H9 (cell line): ENCODE measurements at regions not wholly inside any gene's neighbourhood (a gene's known extent, or its start where the extent isn't known, plus 50 kb on each side); places are given as distances from the start of the nearest gene placed in this dataset.

ENCODE experiments used
- DNase-seq: peaks from one replicate; pipeline ENCODE4 v3.0.0-alpha.2; 2017
- H2AFZ ChIP-seq: one replicate; pipeline ENCODE4 v1.6.1; 2013; ENCODE audit warnings: mild to moderate bottlenecking, low read length, control low read depth, moderate library complexity
- H2AK5ac ChIP-seq: 2 replicates; pipeline ENCODE4 v1.6.1; 2013; ENCODE audit warnings: low read length, control low read depth, mixed read lengths; ENCODE audit not compliant: insufficient read length
- H2BK120ac ChIP-seq: one replicate; pipeline ENCODE4 v1.6.1; 2013; ENCODE audit warnings: low read depth, mild to moderate bottlenecking, low read length, control low read depth, inconsistent platforms; ENCODE audit not compliant: poor library complexity, severe bottlenecking
- H2BK12ac ChIP-seq: 2 replicates; pipeline ENCODE4 v1.6.1; 2013; ENCODE audit warnings: low read length, control low read depth, mixed read lengths, low read depth; ENCODE audit not compliant: insufficient read length
- H2BK15ac ChIP-seq: 2 replicates; pipeline ENCODE4 v1.6.1; 2013; ENCODE audit warnings: low read depth, low read length, control low read depth
- H2BK20ac ChIP-seq: one replicate; pipeline ENCODE4 v1.6.1; 2013; ENCODE audit warnings: low read depth, mild to moderate bottlenecking, low read length, control low read depth, inconsistent platforms; ENCODE audit not compliant: poor library complexity, severe bottlenecking
- H2BK5ac ChIP-seq: 2 replicates; pipeline ENCODE4 v1.6.1; 2013; ENCODE audit warnings: low read length, control low read depth, mixed read lengths; ENCODE audit not compliant: insufficient read length
- H3K14ac ChIP-seq: 2 replicates; pipeline ENCODE4 v1.6.1; 2013; ENCODE audit warnings: low read length, control low read depth; ENCODE audit not compliant: insufficient read depth
- H3K18ac ChIP-seq: 2 replicates; pipeline ENCODE4 v1.6.1; 2013; ENCODE audit warnings: low read depth, mild to moderate bottlenecking, mixed read lengths, low read length, control low read depth; ENCODE audit not compliant: insufficient read length
- H3K23ac ChIP-seq: 2 replicates; pipeline ENCODE4 v1.6.1; 2013; ENCODE audit warnings: low read length, control low read depth, mixed read lengths, low read depth; ENCODE audit not compliant: insufficient read length
- H3K23me2 ChIP-seq: 2 replicates; pipeline ENCODE4 v1.6.1; 2013; ENCODE audit warnings: low read depth, mild to moderate bottlenecking, mixed read lengths, low read length, control low read depth; ENCODE audit not compliant: insufficient read length, poor library complexity, severe bottlenecking
- H3K27ac ChIP-seq: 2 replicates; pipeline ENCODE4 v1.5.1; 2013; ENCODE audit warnings: low read length, control low read depth, mixed read lengths, low read depth; ENCODE audit not compliant: insufficient read length
- H3K27me3 ChIP-seq: 2 replicates; pipeline ENCODE4 v1.6.1; 2013; ENCODE audit warnings: low read length, control low read depth, inconsistent platforms; ENCODE audit not compliant: insufficient read depth
- H3K4ac ChIP-seq: 2 replicates; pipeline ENCODE4 v1.6.1; 2013; ENCODE audit warnings: low read depth, mild to moderate bottlenecking, control low read depth, inconsistent platforms, low read length, moderate library complexity
- H3K4me1 ChIP-seq: 2 replicates; pipeline ENCODE4 v1.6.1; 2013; ENCODE audit warnings: low read length, control low read depth, inconsistent platforms; ENCODE audit not compliant: insufficient read depth
- H3K4me2 ChIP-seq: 2 replicates; pipeline ENCODE4 v1.6.1; 2013; ENCODE audit warnings: low read length, control low read depth, mixed read lengths; ENCODE audit not compliant: insufficient read length, insufficient read depth
- H3K56ac ChIP-seq: 2 replicates; pipeline ENCODE4 v1.6.1; 2013; ENCODE audit warnings: low read depth, mild to moderate bottlenecking, mixed read lengths, low read length, control low read depth; ENCODE audit not compliant: insufficient read length
- H3K79me1 ChIP-seq: 2 replicates; pipeline ENCODE4 v1.6.1; 2013; ENCODE audit warnings: low read depth, mild to moderate bottlenecking, moderate library complexity, low read length, control low read depth, inconsistent platforms; ENCODE audit not compliant: insufficient read depth, poor library complexity, severe bottlenecking
- H3K79me2 ChIP-seq: 2 replicates; pipeline ENCODE4 v1.6.1; 2013; ENCODE audit warnings: low read length, control low read depth, inconsistent platforms; ENCODE audit not compliant: insufficient read depth
- H3K9ac ChIP-seq: 2 replicates; pipeline ENCODE4 v1.6.1; 2013; ENCODE audit warnings: low read length, control low read depth, mixed read lengths; ENCODE audit not compliant: insufficient read length; ENCODE audit errors: extremely low read depth
- H3K9me3 ChIP-seq: one replicate; pipeline ENCODE4 v1.6.1; 2013; ENCODE audit warnings: low read depth, low read length, inconsistent platforms; ENCODE audit not compliant: control insufficient read depth
- H3T11ph ChIP-seq: one replicate; pipeline ENCODE4 v1.6.1; 2013; ENCODE audit warnings: mild to moderate bottlenecking, low read length, control low read depth, inconsistent platforms
- H4K20me1 ChIP-seq: one replicate; pipeline ENCODE4 v1.6.1; 2013; ENCODE audit not compliant: control insufficient read depth, insufficient read length, insufficient read depth
- H4K5ac ChIP-seq: 2 replicates; pipeline ENCODE4 v1.6.1; 2013; ENCODE audit warnings: low read depth, mild to moderate bottlenecking, mixed read lengths, low read length, control low read depth; ENCODE audit not compliant: insufficient read length
- H4K8ac ChIP-seq: replicated peaks from 2 replicates; pipeline ENCODE4 v1.6.1; 2013; ENCODE audit warnings: low read length, control low read depth, mixed read lengths, low read depth; ENCODE audit not compliant: insufficient read length
- H4K91ac ChIP-seq: 2 replicates; pipeline ENCODE4 v1.6.1; 2013; ENCODE audit warnings: low read depth, mild to moderate bottlenecking, moderate library complexity, mixed read lengths, low read length, control low read depth; ENCODE audit not compliant: insufficient read length
- H3K27ac Mint-ChIP-seq, 3 experiments: 2 replicates in 2 of 3; 3 replicates in 1 of 3; pipeline ENCODE4 v1.8.0; 2020 to 2021; ENCODE audit warnings: mixed read lengths in 3 of 3, mild to moderate bottlenecking in 1 of 3, moderate library complexity in 1 of 3
- H3K27me3 Mint-ChIP-seq: 2 replicates; pipeline ENCODE4 v1.8.0; 2021; ENCODE audit warnings: low read depth, mild to moderate bottlenecking, moderate library complexity, mixed read lengths
- H3K36me3 Mint-ChIP-seq, 3 experiments: 2 replicates in 2 of 3; 3 replicates in 1 of 3; pipeline ENCODE4 v1.8.0; 2020 to 2021; ENCODE audit warnings: low read depth in 3 of 3, mixed read lengths in 3 of 3; ENCODE audit not compliant: insufficient read depth in 1 of 3
- H3K4me1 Mint-ChIP-seq, 2 experiments: 2 replicates each; pipeline ENCODE4 v1.8.0; 2020; ENCODE audit warnings: mixed read lengths in 2 of 2
- H3K4me3 Mint-ChIP-seq, 2 experiments: 2 replicates in 1 of 2; 3 replicates in 1 of 2; pipeline ENCODE4 v1.8.0; 2020 to 2021; ENCODE audit warnings: mild to moderate bottlenecking in 2 of 2, mixed read lengths in 2 of 2, moderate library complexity in 1 of 2
- H3K9me3 Mint-ChIP-seq, 2 experiments: 2 replicates in 1 of 2; 3 replicates in 1 of 2; pipeline ENCODE4 v1.8.0; 2020; ENCODE audit warnings: mild to moderate bottlenecking in 2 of 2, mixed read lengths in 2 of 2, moderate library complexity in 1 of 2
- WGBS: extraction: QIAGEN DNeasy Blood & Tissue Kit; methylation state at CpG from one replicate; pipeline ENCODE4 v1.1.7; 2013; ENCODE audit warnings: missing lambda C conversion rate, low lambda C conversion rate, mixed read lengths; ENCODE audit not compliant: insufficient read length; ENCODE audit errors: extremely low coverage; 5-methylcytosine and 5-hydroxymethylcytosine counted together
- TF ChIP-seq, protein P1 (sequence below): fragments of 200-600 bp; sonication (generic); conservative IDR thresholded peaks from 3 replicates; pipeline ENCODE4 v1.8.0; 2021; ENCODE audit warnings: antibody characterized with exemption, mild to moderate bottlenecking

DNA sequence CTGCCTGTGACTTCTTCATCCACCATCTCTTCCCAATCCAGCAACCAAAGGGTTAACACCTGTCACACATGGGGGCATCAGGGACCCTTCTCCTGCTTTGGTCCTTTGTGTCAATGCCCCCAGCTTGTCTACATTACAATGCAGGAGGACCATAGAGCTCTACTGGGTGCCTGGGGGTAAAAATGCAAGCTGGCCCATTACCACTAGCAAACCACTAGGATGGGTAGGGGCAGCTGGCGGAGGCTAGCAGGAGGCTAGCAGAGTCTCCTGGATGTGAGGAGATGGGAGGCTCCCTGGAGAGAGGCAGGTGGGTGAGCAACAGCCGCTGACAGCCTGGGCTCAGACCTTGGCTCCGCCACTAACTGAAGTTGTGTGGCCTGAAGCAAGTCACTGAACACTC is 153.4 kb upstream of the SKOR2 start:
- Histone ChIP-seq H3K9ac (no peak overlapping the region), H3K27ac (no peak overlapping the region), H3K27me3 (no peaks in the 10 kb centered on the region), H3K79me2 (no peaks in the 10 kb centered on the region), H3K79me1 (no peaks in the 10 kb centered on the region), H4K5ac (no peak overlapping the region), H3K23me2 (no peaks in the 10 kb centered on the region), H3K23ac (no peak overlapping the region), H3K56ac (no peak overlapping the region), H3K9me3 (no peaks in the 10 kb centered on the region), H2AK5ac (no peak overlapping the region), H3K4ac (no peak overlapping the region), H3K4me1 (peaks cover 3% of the 10 kb centered on the region; the same call in 1 of the 2 replicates), H4K91ac (no peak overlapping the region), H3K14ac (no peak overlapping the region), H4K8ac (no peak overlapping the region), H3K4me2 (no peak overlapping the region), H2BK12ac (no peak overlapping the region), H2BK5ac (no peak overlapping the region), H2AFZ (no peak overlapping the region), H2BK120ac (no peak overlapping the region), H3T11ph (no peak overlapping the region), H3K18ac (no peak overlapping the region), H2BK15ac (no peak overlapping the region), H2BK20ac (no peak overlapping the region), H4K20me1 (no peaks in the 10 kb centered on the region)
- H3K27me3 Mint-ChIP-seq = peaks cover 38% of the 10 kb centered on the region
- peaks cover 0 to 7% of the 10 kb centered on the region in 2 experiments; a peak in 2 of 5 replicates for H3K9me3 Mint-ChIP-seq
- TF ChIP-seq, protein P1, sequence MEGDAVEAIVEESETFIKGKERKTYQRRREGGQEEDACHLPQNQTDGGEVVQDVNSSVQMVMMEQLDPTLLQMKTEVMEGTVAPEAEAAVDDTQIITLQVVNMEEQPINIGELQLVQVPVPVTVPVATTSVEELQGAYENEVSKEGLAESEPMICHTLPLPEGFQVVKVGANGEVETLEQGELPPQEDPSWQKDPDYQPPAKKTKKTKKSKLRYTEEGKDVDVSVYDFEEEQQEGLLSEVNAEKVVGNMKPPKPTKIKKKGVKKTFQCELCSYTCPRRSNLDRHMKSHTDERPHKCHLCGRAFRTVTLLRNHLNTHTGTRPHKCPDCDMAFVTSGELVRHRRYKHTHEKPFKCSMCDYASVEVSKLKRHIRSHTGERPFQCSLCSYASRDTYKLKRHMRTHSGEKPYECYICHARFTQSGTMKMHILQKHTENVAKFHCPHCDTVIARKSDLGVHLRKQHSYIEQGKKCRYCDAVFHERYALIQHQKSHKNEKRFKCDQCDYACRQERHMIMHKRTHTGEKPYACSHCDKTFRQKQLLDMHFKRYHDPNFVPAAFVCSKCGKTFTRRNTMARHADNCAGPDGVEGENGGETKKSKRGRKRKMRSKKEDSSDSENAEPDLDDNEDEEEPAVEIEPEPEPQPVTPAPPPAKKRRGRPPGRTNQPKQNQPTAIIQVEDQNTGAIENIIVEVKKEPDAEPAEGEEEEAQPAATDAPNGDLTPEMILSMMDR = no peak
- H3K4me3 Mint-ChIP-seq = no peak overlapping the region
- no peak overlapping the region for H3K27ac Mint-ChIP-seq
- no CpG with 5 or more reads among the region's 3 CpGs for WGBS
- H3K4me1 Mint-ChIP-seq = peaks cover 49 to 58% of the 10 kb centered on the region in 2 experiments
- peaks cover 0 to 8% (median 6%) of the 10 kb centered on the region in 3 experiments; a peak in 2 of 7 replicates for H3K36me3 Mint-ChIP-seq
- DNase-seq = peak; percentile 40
